GM20431 (cell line): ENCODE measurements at regions not wholly inside any gene's neighbourhood (a gene's known extent, or its start where the extent isn't known, plus 50 kb on each side); places are given as distances from the start of the nearest gene placed in this dataset.

Source experiments
- in situ Hi-C: fragments of 300-500 bp; cut with MseI, MboI; formaldehyde crosslinking; loops from one replicate; pipeline ENCODE4 v1.15.0; 2020; ENCODE audit warnings: low sequenced_read_pairs; ENCODE audit not compliant: unreplicated experiment

- in situ Hi-C loops, result no loop called here
These were observed 164.2 kb downstream of the ALG10 start for GRCh38 chr12:34186492-34186891.

GRCh38 chr12:34188974-34189373 lies 166.7 kb downstream of the ALG10 start:
- in situ Hi-C loops, result no loop called here

- in situ Hi-C loops, result no loop called here
These were observed 167.8 kb downstream of the ALG10 start for GRCh38 chr12:34190054-34190453.

GRCh38 chr12:34198924-34199323 lies 176.6 kb downstream of the ALG10 start:
- in situ Hi-C loops, result no loop called here

GRCh38 chr12:34203866-34204620 lies 181.7 kb downstream of the ALG10 start:
- in situ Hi-C loops, result no loop called here

- in situ Hi-C loops, result no loop called here
These were observed 182.6 kb downstream of the ALG10 start for GRCh38 chr12:34204830-34205285.

- in situ Hi-C loops, result no loop called here
These were observed 183.1 kb downstream of the ALG10 start for GRCh38 chr12:34205401-34205800.

- in situ Hi-C loops, result no loop called here
These were observed 183.9 kb downstream of the ALG10 start for GRCh38 chr12:34206061-34206785.

- in situ Hi-C loops, result no loop called here
These were observed 185.6 kb downstream of the ALG10 start for GRCh38 chr12:34207858-34208257.

- in situ Hi-C loops, result no loop called here
These were observed 186.3 kb downstream of the ALG10 start for GRCh38 chr12:34208331-34209258.

- in situ Hi-C loops, result no loop called here
These were observed 187.1 kb downstream of the ALG10 start for GRCh38 chr12:34209259-34209835.

- in situ Hi-C loops, result loop anchor here (10.0 kb wide), 1 partner anchor 85 kb away; no protein-coding TSS in a partner anchor
These were observed 187.9 kb downstream of the ALG10 start for GRCh38 chr12:34210183-34210582.

GRCh38 chr12:34210689-34211530 lies 188.6 kb downstream of the ALG10 start:
- in situ Hi-C loops, result loop anchor here (10.0 kb wide), 1 partner anchor 86 kb away; no protein-coding TSS in a partner anchor

- in situ Hi-C loops, result loop anchor here (10.0 kb wide), 1 partner anchor 88 kb away; no protein-coding TSS in a partner anchor
These were observed 190.4 kb downstream of the ALG10 start for GRCh38 chr12:34212651-34213050.

- in situ Hi-C loops, result loop anchor here (10.0 kb wide), 1 partner anchor 89 kb away; no protein-coding TSS in a partner anchor
These were observed 191.7 kb downstream of the ALG10 start for GRCh38 chr12:34214011-34214410.

GRCh38 chr12:34215213-34215892 lies 193.1 kb downstream of the ALG10 start:
- in situ Hi-C loops, result loop anchor here (10.0 kb wide), 1 partner anchor 91 kb away; no protein-coding TSS in a partner anchor

- in situ Hi-C loops, result loop anchor here (10.0 kb wide), 1 partner anchor 91 kb away; no protein-coding TSS in a partner anchor
These were observed 193.6 kb downstream of the ALG10 start for GRCh38 chr12:34215893-34216285.

GRCh38 chr12:34217660-34218059 lies 195.4 kb downstream of the ALG10 start:
- in situ Hi-C loops, result loop anchor here (10.0 kb wide), 1 partner anchor 93 kb away; no protein-coding TSS in a partner anchor
